ENCODE measurements at regions not wholly inside any gene's neighbourhood (a gene's known extent, or its start where the extent isn't known, plus 50 kb on each side); places are given as distances from the start of the nearest gene placed in this dataset.

- DNase-seq (ENCODE audit: low read depth), result no peak
- TF ChIP-seq CTCF (IDR thresholded peaks at IDR 0.05; ENCODE audit: insufficient read depth, low read depth, low read length), result no peak
- H3K4me3 ChIP-seq (ENCODE audit: low read depth, low read length), result no peak overlapping the region
Measured at GRCh38 chr17:83149029-83149725, 69.8 kb downstream of the METRNL start.

DNA sequence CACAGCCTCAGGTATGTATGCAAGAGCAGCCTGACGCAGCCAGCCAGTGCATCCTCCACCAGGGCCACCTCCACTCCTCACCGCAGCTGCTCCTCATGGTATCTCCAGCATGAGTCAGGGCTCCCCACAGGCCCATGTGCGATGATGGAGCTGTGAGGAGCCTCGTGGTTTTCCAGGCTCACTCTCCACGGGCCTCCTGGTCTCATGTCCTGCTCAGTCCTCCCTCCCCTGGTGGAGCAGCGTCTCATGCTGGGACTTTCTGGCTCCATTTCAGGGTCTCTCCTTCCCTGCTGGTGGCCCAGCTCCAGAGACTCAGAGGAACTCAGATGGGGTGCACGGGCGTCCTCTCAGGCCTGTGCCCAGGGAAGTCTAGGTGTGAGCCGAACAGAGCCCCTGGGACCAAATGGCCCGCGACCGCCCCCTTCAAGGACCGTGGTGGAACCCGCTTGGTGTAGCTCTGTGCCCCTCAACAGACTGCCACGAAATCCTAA, 70.4 kb downstream of the METRNL start:
- DNase-seq (ENCODE audit: low read depth), result no peak
- H3K4me3 ChIP-seq (ENCODE audit: low read depth, low read length), result no peak overlapping the region
- no peak for TF ChIP-seq CTCF (IDR thresholded peaks at IDR 0.05; ENCODE audit: insufficient read depth, low read depth, low read length)

GRCh38 chr17:83150369-83151055, 71.1 kb downstream of the METRNL start:
- no peak for TF ChIP-seq CTCF (IDR thresholded peaks at IDR 0.05; ENCODE audit: insufficient read depth, low read depth, low read length)
- no peak for DNase-seq (ENCODE audit: low read depth)
- H3K4me3 ChIP-seq (ENCODE audit: low read depth, low read length), result no peak overlapping the region

GRCh38 chr17:83151056-83151441, 71.6 kb downstream of the METRNL start:
- no peak for TF ChIP-seq CTCF (IDR thresholded peaks at IDR 0.05; ENCODE audit: insufficient read depth, low read depth, low read length)
- no peak for DNase-seq (ENCODE audit: low read depth)
- no peak overlapping the region for H3K4me3 ChIP-seq (ENCODE audit: low read depth, low read length)

DNA sequence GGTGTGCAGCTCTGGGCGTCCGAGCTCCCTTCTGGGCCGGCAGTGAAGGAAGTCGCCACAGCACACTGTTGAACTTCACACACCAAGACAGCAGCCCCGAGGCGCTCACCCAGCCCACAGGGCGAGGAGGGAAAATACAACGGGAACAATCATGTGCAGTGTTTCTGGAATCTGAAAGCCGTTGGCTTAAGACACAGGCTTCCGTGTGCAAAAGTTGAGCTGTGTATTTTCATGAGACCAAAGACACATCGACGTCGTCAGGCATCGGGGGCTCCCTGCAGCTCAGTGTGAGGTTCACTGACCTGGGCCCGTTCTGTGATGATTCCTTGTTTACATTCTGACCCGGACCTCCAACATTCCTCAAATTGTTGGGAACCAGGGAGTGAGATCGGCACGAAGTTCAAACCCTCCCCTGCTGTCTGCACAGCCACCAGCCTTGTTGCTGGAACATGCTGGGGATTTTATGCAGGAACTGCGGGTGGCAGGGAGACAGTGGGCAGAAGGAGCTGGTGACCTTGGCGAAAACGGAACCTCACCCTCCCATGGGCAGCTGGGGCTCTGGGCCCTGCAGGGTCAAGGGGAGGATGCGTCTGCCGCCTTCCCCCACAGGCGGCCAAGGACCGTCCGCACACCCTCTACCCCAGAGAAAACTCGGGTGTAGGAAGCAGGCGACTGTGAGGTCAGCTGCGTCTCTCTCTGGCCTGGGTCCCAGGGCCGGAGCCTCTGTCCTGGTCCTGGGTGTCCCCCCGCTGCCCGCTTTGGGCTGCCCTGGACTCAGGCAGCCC, 72.2 kb downstream of the METRNL start:
- TF ChIP-seq CTCF (IDR thresholded peaks at IDR 0.05; ENCODE audit: insufficient read depth, low read depth, low read length), result no peak
- DNase-seq (ENCODE audit: low read depth), result peak; percentile 70
- no peak overlapping the region for H3K4me3 ChIP-seq (ENCODE audit: low read depth, low read length)

DNA sequence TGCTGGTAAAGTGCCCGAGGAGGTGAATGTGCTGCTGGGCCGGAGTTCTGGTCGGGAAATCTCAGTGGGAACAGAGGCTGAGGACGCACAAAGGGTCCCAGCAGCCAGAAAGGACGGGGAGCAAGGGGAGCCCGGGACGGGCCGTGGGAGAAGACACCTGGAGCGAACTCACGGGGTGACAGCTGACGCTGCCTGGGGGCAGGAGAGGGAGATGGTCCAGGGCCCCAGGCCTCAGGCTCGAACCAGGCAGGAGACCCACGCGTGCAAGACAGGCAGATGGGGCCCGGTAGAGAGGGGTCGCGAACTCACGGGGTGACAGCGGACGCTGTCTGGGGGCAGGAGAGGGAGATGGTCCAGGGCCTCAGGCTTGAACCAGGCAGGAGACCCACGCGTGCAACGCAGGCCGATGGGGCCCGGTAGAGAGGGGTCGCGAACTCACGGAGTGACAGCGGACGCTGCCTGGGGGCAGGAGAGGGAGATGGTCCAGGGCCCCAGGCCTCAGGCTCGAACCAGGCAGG, 72.9 kb downstream of the METRNL start:
- TF ChIP-seq CTCF (IDR thresholded peaks at IDR 0.05; ENCODE audit: insufficient read depth, low read depth, low read length), result no peak
- DNase-seq (ENCODE audit: low read depth), result no peak
- H3K4me3 ChIP-seq (ENCODE audit: low read depth, low read length), result no peak overlapping the region
